ENCODE measurements at regions not wholly inside any gene's neighbourhood (a gene's known extent, or its start where the extent isn't known, plus 50 kb on each side); places are given as distances from the start of the nearest gene placed in this dataset.

DNA sequence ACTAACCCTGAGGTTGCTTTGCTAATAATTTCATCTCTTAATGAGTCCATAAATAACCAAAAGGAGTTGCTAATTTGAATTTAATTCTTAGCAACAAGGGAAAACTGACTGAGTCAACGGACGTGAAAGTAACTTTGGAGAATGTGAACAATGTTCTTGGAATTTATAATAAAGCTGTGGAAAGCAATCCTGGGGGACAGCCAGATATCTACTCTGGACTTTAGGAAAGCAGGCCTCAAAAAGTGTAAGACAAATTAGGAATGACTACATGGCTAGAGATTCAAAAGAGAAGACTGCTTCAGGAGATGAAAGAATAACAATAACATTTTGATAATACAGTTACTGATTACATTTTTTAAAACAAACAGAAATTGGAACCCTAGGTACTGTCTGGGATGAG lies 318.4 kb upstream of the COL8A1 start:
- TF ChIP-seq, protein P1, sequence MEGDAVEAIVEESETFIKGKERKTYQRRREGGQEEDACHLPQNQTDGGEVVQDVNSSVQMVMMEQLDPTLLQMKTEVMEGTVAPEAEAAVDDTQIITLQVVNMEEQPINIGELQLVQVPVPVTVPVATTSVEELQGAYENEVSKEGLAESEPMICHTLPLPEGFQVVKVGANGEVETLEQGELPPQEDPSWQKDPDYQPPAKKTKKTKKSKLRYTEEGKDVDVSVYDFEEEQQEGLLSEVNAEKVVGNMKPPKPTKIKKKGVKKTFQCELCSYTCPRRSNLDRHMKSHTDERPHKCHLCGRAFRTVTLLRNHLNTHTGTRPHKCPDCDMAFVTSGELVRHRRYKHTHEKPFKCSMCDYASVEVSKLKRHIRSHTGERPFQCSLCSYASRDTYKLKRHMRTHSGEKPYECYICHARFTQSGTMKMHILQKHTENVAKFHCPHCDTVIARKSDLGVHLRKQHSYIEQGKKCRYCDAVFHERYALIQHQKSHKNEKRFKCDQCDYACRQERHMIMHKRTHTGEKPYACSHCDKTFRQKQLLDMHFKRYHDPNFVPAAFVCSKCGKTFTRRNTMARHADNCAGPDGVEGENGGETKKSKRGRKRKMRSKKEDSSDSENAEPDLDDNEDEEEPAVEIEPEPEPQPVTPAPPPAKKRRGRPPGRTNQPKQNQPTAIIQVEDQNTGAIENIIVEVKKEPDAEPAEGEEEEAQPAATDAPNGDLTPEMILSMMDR (IDR thresholded peaks at IDR 0.05) = no peak
- TF ChIP-seq POLR2AphosphoS5 (IDR thresholded peaks at IDR 0.05) (no peak), POLR2A (IDR thresholded peaks at IDR 0.05) (no peak)
